ENCODE measurements at regions not wholly inside any gene's neighbourhood (a gene's known extent, or its start where the extent isn't known, plus 50 kb on each side); places are given as distances from the start of the nearest gene placed in this dataset.

DNA sequence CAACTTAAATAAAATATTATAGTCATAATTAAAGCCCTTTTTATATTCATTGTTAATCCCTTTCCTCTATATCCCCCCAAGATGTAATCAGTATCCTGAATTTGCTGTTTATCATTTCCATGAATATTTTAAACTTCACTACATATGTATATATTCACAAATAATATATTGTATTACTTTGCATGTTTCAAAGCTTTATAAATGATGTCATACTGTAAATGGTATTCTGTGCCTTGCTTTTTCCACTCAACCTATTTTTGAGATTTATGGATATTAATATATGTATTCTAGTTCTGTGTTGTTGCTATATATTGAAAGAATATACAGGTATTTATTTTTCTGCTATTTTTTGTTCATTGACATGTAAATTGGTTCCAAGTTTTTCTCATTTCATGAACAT is 173.1 kb downstream of the CCDC71L start:
- Histone ChIP-seq H3K27me3 (ENCODE audit: low read depth, low read length) (no peaks in the 10 kb centered on the region), H3K4me3 (ENCODE audit: low read depth in 1 of 2, low read length in 2 of 2) (no peak overlapping the region), H3K4me1 (ENCODE audit: control insufficient read depth in 1 of 2, insufficient read depth in 2 of 2, low read length in 2 of 2) (peaks cover 5 to 13% of the 10 kb centered on the region in 2 donors), H3K36me3 (ENCODE audit: control insufficient read depth in 1 of 2, insufficient read depth in 2 of 2, low read length in 2 of 2) (no peaks in the 10 kb centered on the region), H3K27ac (ENCODE audit: low read length) (no peak overlapping the region), H3K9me3 (ENCODE audit: control insufficient read depth in 1 of 2, low read length in 2 of 2) (no peaks in the 10 kb centered on the region)

- Histone ChIP-seq H3K27me3 (ENCODE audit: low read depth, low read length) (no peaks in the 10 kb centered on the region), H3K9me3 (ENCODE audit: control insufficient read depth in 1 of 2, low read length in 2 of 2) (no peaks in the 10 kb centered on the region), H3K36me3 (ENCODE audit: control insufficient read depth in 1 of 2, insufficient read depth in 2 of 2, low read length in 2 of 2) (no peaks in the 10 kb centered on the region), H3K27ac (ENCODE audit: low read length) (peak overlapping the region; percentile 11), H3K4me3 (ENCODE audit: low read depth in 1 of 2, low read length in 2 of 2) (no peak overlapping the region), H3K4me1 (ENCODE audit: control insufficient read depth in 1 of 2, insufficient read depth in 2 of 2, low read length in 2 of 2) (peaks cover 5 to 13% of the 10 kb centered on the region in 2 donors)
Observed at GRCh38 chr7:106486331-106486730, 174.6 kb downstream of the CCDC71L start.

- Histone ChIP-seq H3K36me3 (ENCODE audit: control insufficient read depth in 1 of 2, insufficient read depth in 2 of 2, low read length in 2 of 2) (no peaks in the 10 kb centered on the region), H3K27me3 (ENCODE audit: low read depth, low read length) (no peaks in the 10 kb centered on the region), H3K9me3 (ENCODE audit: control insufficient read depth in 1 of 2, low read length in 2 of 2) (no peaks in the 10 kb centered on the region), H3K4me3 (ENCODE audit: low read depth in 1 of 2, low read length in 2 of 2) (no peak overlapping the region), H3K4me1 (ENCODE audit: control insufficient read depth in 1 of 2, insufficient read depth in 2 of 2, low read length in 2 of 2) (peaks cover 5 to 13% of the 10 kb centered on the region in 2 donors), H3K27ac (ENCODE audit: low read length) (peak overlapping the region; percentile 11)
Observed at GRCh38 chr7:106485919-106486318, 175.0 kb downstream of the CCDC71L start.

GRCh38 chr7:106485031-106485551 is 175.9 kb downstream of the CCDC71L start:
- Histone ChIP-seq H3K27ac (ENCODE audit: low read length) (peak overlapping the region; percentile 34), H3K36me3 (ENCODE audit: control insufficient read depth in 1 of 2, insufficient read depth in 2 of 2, low read length in 2 of 2) (no peaks in the 10 kb centered on the region), H3K4me1 (ENCODE audit: control insufficient read depth in 1 of 2, insufficient read depth in 2 of 2, low read length in 2 of 2) (peaks cover 5 to 13% of the 10 kb centered on the region in 2 donors), H3K9me3 (ENCODE audit: control insufficient read depth in 1 of 2, low read length in 2 of 2) (no peaks in the 10 kb centered on the region), H3K27me3 (ENCODE audit: low read depth, low read length) (no peaks in the 10 kb centered on the region), H3K4me3 (ENCODE audit: low read depth in 1 of 2, low read length in 2 of 2) (no peak overlapping the region)

- Histone ChIP-seq H3K27me3 (ENCODE audit: low read depth, low read length) (no peaks in the 10 kb centered on the region), H3K4me1 (ENCODE audit: control insufficient read depth in 1 of 2, insufficient read depth in 2 of 2, low read length in 2 of 2) (peaks cover 5 to 13% of the 10 kb centered on the region in 2 donors), H3K36me3 (ENCODE audit: control insufficient read depth in 1 of 2, insufficient read depth in 2 of 2, low read length in 2 of 2) (no peaks in the 10 kb centered on the region), H3K27ac (ENCODE audit: low read length) (peak overlapping the region; percentile 34), H3K4me3 (ENCODE audit: low read depth in 1 of 2, low read length in 2 of 2) (no peak overlapping the region), H3K9me3 (ENCODE audit: control insufficient read depth in 1 of 2, low read length in 2 of 2) (no peaks in the 10 kb centered on the region)
Observed at GRCh38 chr7:106484562-106484961, 176.4 kb downstream of the CCDC71L start.

- Histone ChIP-seq H3K4me1 (ENCODE audit: control insufficient read depth in 1 of 2, insufficient read depth in 2 of 2, low read length in 2 of 2) (peaks cover 5 to 13% of the 10 kb centered on the region in 2 donors), H3K4me3 (ENCODE audit: low read depth in 1 of 2, low read length in 2 of 2) (no peak overlapping the region), H3K9me3 (ENCODE audit: control insufficient read depth in 1 of 2, low read length in 2 of 2) (no peaks in the 10 kb centered on the region), H3K36me3 (ENCODE audit: control insufficient read depth in 1 of 2, insufficient read depth in 2 of 2, low read length in 2 of 2) (no peaks in the 10 kb centered on the region), H3K27me3 (ENCODE audit: low read depth, low read length) (no peaks in the 10 kb centered on the region), H3K27ac (ENCODE audit: low read length) (no peak overlapping the region)
Observed at GRCh38 chr7:106482091-106482490, 178.9 kb downstream of the CCDC71L start.

- Histone ChIP-seq H3K4me1 (ENCODE audit: control insufficient read depth in 1 of 2, insufficient read depth in 2 of 2, low read length in 2 of 2) (peaks cover 0 to 4% of the 10 kb centered on the region in 2 donors), H3K27me3 (ENCODE audit: low read depth, low read length) (no peaks in the 10 kb centered on the region), H3K4me3 (ENCODE audit: low read depth in 1 of 2, low read length in 2 of 2) (no peak overlapping the region), H3K9me3 (ENCODE audit: control insufficient read depth in 1 of 2, low read length in 2 of 2) (no peaks in the 10 kb centered on the region), H3K27ac (ENCODE audit: low read length) (no peak overlapping the region), H3K36me3 (ENCODE audit: control insufficient read depth in 1 of 2, insufficient read depth in 2 of 2, low read length in 2 of 2) (no peaks in the 10 kb centered on the region)
Observed at GRCh38 chr7:106480616-106481031, 180.3 kb downstream of the CCDC71L start.

- H3K9me3 ChIP-seq (ENCODE audit: control insufficient read depth in 1 of 2, low read length in 2 of 2) = no peaks in the 10 kb centered on the region
- H3K4me3 ChIP-seq (ENCODE audit: low read depth in 1 of 2, low read length in 2 of 2) = no peak overlapping the region
- no peaks in the 10 kb centered on the region for H3K4me1 ChIP-seq (ENCODE audit: control insufficient read depth in 1 of 2, insufficient read depth in 2 of 2, low read length in 2 of 2)
- no peak overlapping the region for H3K27ac ChIP-seq (ENCODE audit: low read length)
- no peaks in the 10 kb centered on the region for H3K36me3 ChIP-seq (ENCODE audit: control insufficient read depth in 1 of 2, insufficient read depth in 2 of 2, low read length in 2 of 2)
- no peaks in the 10 kb centered on the region for H3K27me3 ChIP-seq (ENCODE audit: low read depth, low read length)
Observed at GRCh38 chr7:106480161-106480579, 180.8 kb downstream of the CCDC71L start.

DNA sequence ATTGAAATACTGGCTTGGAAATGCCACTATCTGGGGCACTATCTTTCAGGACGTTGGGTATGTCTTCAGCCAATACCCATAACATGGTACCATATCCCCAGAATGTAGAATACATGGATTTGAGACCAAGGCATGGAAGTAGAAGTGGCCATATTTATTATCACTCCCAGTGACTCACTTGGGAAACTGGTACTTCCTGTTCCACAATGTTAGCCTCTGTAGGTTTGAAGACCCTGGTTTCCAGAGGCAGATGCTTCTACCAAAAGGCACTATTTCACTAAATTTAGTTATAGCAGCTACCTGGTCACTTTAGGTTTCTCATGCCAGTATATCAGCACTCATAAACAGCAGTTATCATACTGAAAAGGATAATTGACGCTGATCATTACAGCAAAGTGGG is 184.2 kb downstream of the CCDC71L start:
- H3K27me3 ChIP-seq (ENCODE audit: low read depth, low read length) = no peaks in the 10 kb centered on the region
- H3K27ac ChIP-seq (ENCODE audit: low read length) = no peak overlapping the region
- H3K4me3 ChIP-seq (ENCODE audit: low read depth in 1 of 2, low read length in 2 of 2) = no peak overlapping the region
- H3K9me3 ChIP-seq (ENCODE audit: control insufficient read depth in 1 of 2, low read length in 2 of 2) = no peaks in the 10 kb centered on the region
- no peaks in the 10 kb centered on the region for H3K36me3 ChIP-seq (ENCODE audit: control insufficient read depth in 1 of 2, insufficient read depth in 2 of 2, low read length in 2 of 2)
- H3K4me1 ChIP-seq (ENCODE audit: control insufficient read depth in 1 of 2, insufficient read depth in 2 of 2, low read length in 2 of 2) = no peaks in the 10 kb centered on the region

DNA sequence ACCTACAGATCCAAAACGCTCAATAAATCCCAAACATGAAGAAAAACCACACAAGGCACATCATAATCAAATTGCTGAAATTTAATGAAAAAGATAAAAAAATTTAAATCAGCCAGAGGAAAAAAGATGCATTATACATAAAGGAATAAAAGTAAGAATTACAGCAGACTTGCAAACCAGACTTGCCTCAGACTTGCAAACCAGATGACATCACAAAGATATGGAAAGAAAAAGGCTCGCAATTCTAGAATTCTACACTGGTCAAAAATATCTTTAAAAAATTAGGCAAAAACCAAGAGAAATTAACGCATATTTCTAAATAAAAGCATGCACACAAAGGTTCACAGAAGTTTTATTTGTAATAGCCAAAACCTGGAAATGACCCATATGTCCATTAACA is 188.0 kb upstream of the NAMPT start:
- no peak overlapping the region for H3K4me3 ChIP-seq (ENCODE audit: low read depth in 1 of 2, low read length in 2 of 2)
- no peaks in the 10 kb centered on the region for H3K27me3 ChIP-seq (ENCODE audit: low read depth, low read length)
- H3K27ac ChIP-seq (ENCODE audit: low read length) = no peak overlapping the region
- H3K4me1 ChIP-seq (ENCODE audit: control insufficient read depth in 1 of 2, insufficient read depth in 2 of 2, low read length in 2 of 2) = no peaks in the 10 kb centered on the region
- no peaks in the 10 kb centered on the region for H3K36me3 ChIP-seq (ENCODE audit: control insufficient read depth in 1 of 2, insufficient read depth in 2 of 2, low read length in 2 of 2)
- no peaks in the 10 kb centered on the region for H3K9me3 ChIP-seq (ENCODE audit: control insufficient read depth in 1 of 2, low read length in 2 of 2)

- Histone ChIP-seq H3K9me3 (ENCODE audit: control insufficient read depth in 1 of 2, low read length in 2 of 2) (no peaks in the 10 kb centered on the region), H3K4me3 (ENCODE audit: low read depth in 1 of 2, low read length in 2 of 2) (no peak overlapping the region), H3K4me1 (ENCODE audit: control insufficient read depth in 1 of 2, insufficient read depth in 2 of 2, low read length in 2 of 2) (no peaks in the 10 kb centered on the region), H3K36me3 (ENCODE audit: control insufficient read depth in 1 of 2, insufficient read depth in 2 of 2, low read length in 2 of 2) (no peaks in the 10 kb centered on the region), H3K27me3 (ENCODE audit: low read depth, low read length) (no peaks in the 10 kb centered on the region), H3K27ac (ENCODE audit: low read length) (no peak overlapping the region)
Observed at GRCh38 chr7:106471686-106472440, 187.1 kb upstream of the NAMPT start.

DNA sequence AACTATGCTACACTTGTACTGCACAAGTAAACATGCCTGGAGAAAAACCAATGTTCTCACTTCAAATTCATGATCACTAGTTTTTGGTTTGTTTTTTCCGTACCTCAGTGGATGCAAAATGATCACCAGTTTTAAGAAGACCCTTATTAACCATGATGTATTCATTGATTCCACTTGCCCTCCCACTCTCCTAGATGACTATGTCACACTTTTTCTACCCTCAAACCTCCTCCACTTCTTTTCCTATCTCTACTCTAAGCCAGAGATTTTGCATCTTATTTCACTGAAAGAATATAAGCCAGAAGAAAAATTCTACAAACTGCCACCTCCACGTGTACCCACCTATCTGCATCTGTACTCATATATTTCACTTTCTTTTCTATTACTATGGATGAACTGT is 186.2 kb upstream of the NAMPT start:
- H3K4me1 ChIP-seq (ENCODE audit: control insufficient read depth in 1 of 2, insufficient read depth in 2 of 2, low read length in 2 of 2) = peaks cover 0 to 4% of the 10 kb centered on the region in 2 donors
- no peaks in the 10 kb centered on the region for H3K27me3 ChIP-seq (ENCODE audit: low read depth, low read length)
- H3K27ac ChIP-seq (ENCODE audit: low read length) = no peak overlapping the region
- no peaks in the 10 kb centered on the region for H3K36me3 ChIP-seq (ENCODE audit: control insufficient read depth in 1 of 2, insufficient read depth in 2 of 2, low read length in 2 of 2)
- H3K4me3 ChIP-seq (ENCODE audit: low read depth in 1 of 2, low read length in 2 of 2) = no peak overlapping the region
- H3K9me3 ChIP-seq (ENCODE audit: control insufficient read depth in 1 of 2, low read length in 2 of 2) = no peaks in the 10 kb centered on the region

All from muscle layer of duodenum (tissue), 2 donors.